Spleen (tissue), 7 donors: ENCODE measurements at regions not wholly inside any gene's neighbourhood (a gene's known extent, or its start where the extent isn't known, plus 50 kb on each side); places are given as distances from the start of the nearest gene placed in this dataset.

Experiments used
- CTCF ChIP-seq, 11 experiments: fragments of 200-600 bp in 7 of 11; fragments of 450-650 bp in 4 of 11; sonication (generic) in 4 of 11; IDR thresholded peaks in 8 of 11; conservative IDR thresholded peaks in 3 of 11; 1 replicate in 7 of 11; 2 replicates in 4 of 11; pipeline versions ENCODE4 v1.4.0 to v1.8.0; 2016 to 2021; ENCODE audit warnings: antibody characterized with exemption in 11 of 11, inconsistent platforms in 4 of 11, mild to moderate bottlenecking in 1 of 11
- POLR2A ChIP-seq, 3 donors: fragments of 450-650 bp; IDR thresholded peaks; one replicate each; pipeline ENCODE4 v1.5.1; 2017; ENCODE audit warnings: antibody characterized with exemption in 3 of 3, mild to moderate bottlenecking in 1 of 3
- donor health status: DM: no; HTN: no; CAD: no; lungs with moderate emphysema.
- donor health status: DM: no; HTN: no; CAD: no.
- donor health status: DM: no; HTN: no; CAD: no.

DNA sequence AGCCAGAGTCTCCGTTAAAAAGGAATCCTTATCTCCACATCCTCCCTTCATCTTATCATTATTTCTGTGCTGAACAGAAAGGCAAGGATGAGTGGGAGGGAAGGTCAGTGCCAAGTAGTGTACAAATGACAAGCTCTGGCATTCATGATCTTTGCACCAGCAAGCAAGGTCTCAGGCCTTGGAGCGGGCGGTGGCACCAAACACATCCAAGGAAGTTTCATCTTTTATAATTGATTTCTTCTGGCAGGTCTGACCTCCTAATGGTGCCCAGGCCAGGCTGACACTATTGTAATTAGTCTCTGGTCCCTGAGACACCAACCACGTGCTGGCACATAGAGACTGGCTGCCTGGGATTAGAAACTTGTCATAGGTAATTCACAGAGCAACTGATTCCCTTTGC is 336.6 kb downstream of the EN1 start:
- TF ChIP-seq CTCF (IDR thresholded peaks at IDR 0.05 in 8 of 11, conservative IDR thresholded peaks at IDR 0.05 in 3 of 11) (no peak), POLR2A (IDR thresholded peaks at IDR 0.05) (no peak)
